Uterus (tissue), 3 donors: ENCODE measurements at regions not wholly inside any gene's neighbourhood (a gene's known extent, or its start where the extent isn't known, plus 50 kb on each side); places are given as distances from the start of the nearest gene placed in this dataset.

ENCODE experiments used
- DNase-seq, 2 donors: peaks; one replicate each; pipeline ENCODE4 v3.0.0-alpha.2; 2019 to 2020
- H3K27ac ChIP-seq, 2 donors: fragments of 200-600 bp; sonication (generic); 1 replicate in 1 of 2; 2 replicates in 1 of 2; pipeline ENCODE4 v1.5.1; 2016 to 2018
- H3K27me3 ChIP-seq, 2 donors: fragments of 200-600 bp; sonication (generic); one replicate each; pipeline ENCODE4 v1.5.1; 2018 to 2019; ENCODE audit warnings: control low read depth in 1 of 2
- H3K36me3 ChIP-seq, 2 donors: fragments of 200-600 bp; sonication (generic); one replicate each; pipeline ENCODE4 v1.5.1; 2019; ENCODE audit warnings: control low read depth in 1 of 2
- H3K4me1 ChIP-seq, 2 donors: fragments of 200-600 bp; sonication (generic); one replicate each; pipeline ENCODE4 v1.5.1; 2018 to 2019; ENCODE audit warnings: control low read depth in 1 of 2
- H3K4me3 ChIP-seq, 2 donors: fragments of 200-600 bp; sonication (generic); 1 replicate in 1 of 2; 2 replicates in 1 of 2; pipeline ENCODE4 v1.5.1; 2018 to 2019; ENCODE audit warnings: mild to moderate bottlenecking in 1 of 2
- H3K9me3 ChIP-seq, 2 donors: fragments of 200-600 bp; sonication (generic); one replicate each; pipeline ENCODE4 v1.5.1; 2019; ENCODE audit warnings: control low read depth in 1 of 2
- POLR2A ChIP-seq, 2 donors: fragments of 450-650 bp; IDR thresholded peaks; one replicate each; pipeline ENCODE4 v1.6.1; 2016; ENCODE audit warnings: antibody characterized with exemption in 2 of 2, mild to moderate bottlenecking in 1 of 2, moderate library complexity in 1 of 2
- intact Hi-C: fragments of 100-400 bp; cut with DNase I; formaldehyde crosslinking; loops from one replicate; pipeline ENCODE4 v1.15.1; 2023; ENCODE audit warnings: low total_unique reads
- TF ChIP-seq, protein P1 (sequence below), 4 experiments: fragments of 200-600 bp in 2 of 4; fragments of 450-650 bp in 2 of 4; sonication (generic) in 2 of 4; IDR thresholded peaks; one replicate each; pipeline ENCODE4 v1.5.1; 2016 to 2019; ENCODE audit warnings: antibody characterized with exemption in 4 of 4, mild to moderate bottlenecking in 2 of 4, moderate library complexity in 1 of 4
- donor health status: DM: yes; HTN: yes; CAD: no.

DNA sequence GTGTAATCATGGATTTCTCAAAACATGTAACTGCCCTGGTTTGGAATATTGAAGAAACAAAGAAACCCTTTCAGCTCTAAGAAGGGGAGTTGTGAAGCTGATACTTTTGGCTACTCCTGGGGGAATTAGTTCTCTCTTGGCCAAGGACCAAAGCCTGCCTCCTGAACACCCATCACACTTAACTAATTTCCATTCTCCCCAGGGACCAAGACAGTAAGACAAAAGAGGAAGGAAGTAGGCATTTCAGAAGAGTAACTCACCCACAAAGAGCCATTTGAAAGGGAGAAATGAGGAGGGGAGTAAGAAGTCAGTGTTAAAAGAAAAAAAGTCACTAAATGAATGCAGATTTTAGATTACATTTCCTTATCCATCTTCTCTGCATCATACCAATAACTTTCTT lies 328.0 kb upstream of the SOX2 start:
- DNase-seq: no peak
- Histone ChIP-seq H3K27ac (no peak overlapping the region), H3K4me1 (no peaks in the 10 kb centered on the region), H3K9me3 (no peaks in the 10 kb centered on the region), H3K27me3 (no peaks in the 10 kb centered on the region), H3K36me3 (no peaks in the 10 kb centered on the region), H3K4me3 (no peak overlapping the region)
- TF ChIP-seq, protein P1, sequence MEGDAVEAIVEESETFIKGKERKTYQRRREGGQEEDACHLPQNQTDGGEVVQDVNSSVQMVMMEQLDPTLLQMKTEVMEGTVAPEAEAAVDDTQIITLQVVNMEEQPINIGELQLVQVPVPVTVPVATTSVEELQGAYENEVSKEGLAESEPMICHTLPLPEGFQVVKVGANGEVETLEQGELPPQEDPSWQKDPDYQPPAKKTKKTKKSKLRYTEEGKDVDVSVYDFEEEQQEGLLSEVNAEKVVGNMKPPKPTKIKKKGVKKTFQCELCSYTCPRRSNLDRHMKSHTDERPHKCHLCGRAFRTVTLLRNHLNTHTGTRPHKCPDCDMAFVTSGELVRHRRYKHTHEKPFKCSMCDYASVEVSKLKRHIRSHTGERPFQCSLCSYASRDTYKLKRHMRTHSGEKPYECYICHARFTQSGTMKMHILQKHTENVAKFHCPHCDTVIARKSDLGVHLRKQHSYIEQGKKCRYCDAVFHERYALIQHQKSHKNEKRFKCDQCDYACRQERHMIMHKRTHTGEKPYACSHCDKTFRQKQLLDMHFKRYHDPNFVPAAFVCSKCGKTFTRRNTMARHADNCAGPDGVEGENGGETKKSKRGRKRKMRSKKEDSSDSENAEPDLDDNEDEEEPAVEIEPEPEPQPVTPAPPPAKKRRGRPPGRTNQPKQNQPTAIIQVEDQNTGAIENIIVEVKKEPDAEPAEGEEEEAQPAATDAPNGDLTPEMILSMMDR (IDR thresholded peaks at IDR 0.05): no peak
- TF ChIP-seq POLR2A (IDR thresholded peaks at IDR 0.05): no peak
- intact Hi-C loops: no loop called here

DNA sequence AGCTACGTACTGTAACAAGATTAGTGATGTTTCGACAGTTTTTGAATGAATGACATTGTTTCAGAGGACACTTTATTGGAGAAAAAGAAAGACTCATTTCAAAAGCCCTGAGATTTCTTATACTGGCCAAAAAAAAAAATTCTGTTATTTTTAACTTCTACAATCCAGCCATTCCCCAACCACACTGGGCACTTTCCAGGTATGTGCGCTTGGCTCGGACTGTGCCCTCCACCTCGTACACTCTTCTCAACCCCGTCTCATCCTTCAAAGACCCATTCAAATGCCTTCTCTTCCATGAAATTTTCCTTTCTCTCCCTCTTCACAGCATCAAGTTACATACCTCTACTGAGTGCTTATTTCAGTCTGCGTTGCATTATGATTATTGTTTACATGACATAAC lies 328.5 kb upstream of the SOX2 start:
- no peak for DNase-seq
- TF ChIP-seq POLR2A (IDR thresholded peaks at IDR 0.05): no peak
- TF ChIP-seq, protein P1 (IDR thresholded peaks at IDR 0.05): no peak
- intact Hi-C loops: no loop called here

DNA sequence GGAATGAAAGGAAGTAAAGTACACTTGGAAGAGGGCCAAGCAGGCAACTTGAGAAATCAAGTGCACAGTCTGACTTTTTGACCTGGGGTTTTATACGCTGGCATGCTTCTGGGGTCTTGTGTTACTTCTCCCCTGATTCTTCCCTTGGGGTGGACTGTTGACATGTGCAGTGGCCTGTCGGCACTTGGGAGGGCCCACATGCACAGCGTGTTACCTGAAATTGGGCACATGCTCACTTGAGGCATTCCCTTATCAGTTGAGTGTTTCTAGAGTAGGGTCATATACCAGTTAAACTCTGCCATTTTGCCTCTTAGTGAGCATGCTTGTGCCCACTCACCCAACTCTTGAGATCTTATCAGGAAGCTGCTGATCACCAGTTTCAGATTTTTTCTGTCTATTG lies 329.1 kb upstream of the SOX2 start:
- no peaks in the 10 kb centered on the region for H3K9me3 ChIP-seq
- TF ChIP-seq, protein P1 (IDR thresholded peaks at IDR 0.05): no peak
- intact Hi-C loops: no loop called here
- no peaks in the 10 kb centered on the region for H3K4me1 ChIP-seq
- H3K27me3 ChIP-seq: no peaks in the 10 kb centered on the region
- H3K36me3 ChIP-seq: no peaks in the 10 kb centered on the region
- no peak overlapping the region for H3K27ac ChIP-seq
- DNase-seq: no peak
- no peak overlapping the region for H3K4me3 ChIP-seq

More for the DNA sequence above, 328.5 kb upstream of the SOX2 start:
- Histone ChIP-seq H3K36me3 (no peaks in the 10 kb centered on the region), H3K4me3 (no peak overlapping the region), H3K9me3 (no peaks in the 10 kb centered on the region), H3K27me3 (no peaks in the 10 kb centered on the region), H3K27ac (no peak overlapping the region), H3K4me1 (no peaks in the 10 kb centered on the region)

DNA sequence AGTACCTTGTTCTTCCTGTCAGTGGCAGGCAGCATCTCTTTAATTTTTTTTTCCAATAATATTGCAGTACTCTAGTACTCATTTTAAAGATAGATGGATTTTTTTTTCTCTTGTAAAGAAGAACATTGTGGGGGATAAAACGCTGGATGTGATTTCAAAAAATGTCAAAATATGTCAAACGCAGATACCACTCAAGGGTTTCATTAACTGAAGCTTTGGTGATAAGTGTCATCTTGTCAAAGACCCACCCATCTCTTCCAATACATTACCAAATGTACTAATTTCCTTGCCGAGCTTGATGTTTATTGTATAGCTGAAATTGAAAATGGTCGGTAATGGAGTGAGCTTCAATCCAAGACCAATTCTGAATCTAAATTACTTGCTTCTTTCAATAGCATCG lies 332.4 kb upstream of the SOX2 start:
- H3K36me3 ChIP-seq: no peaks in the 10 kb centered on the region
- no peaks in the 10 kb centered on the region for H3K4me1 ChIP-seq
- H3K4me3 ChIP-seq: no peak overlapping the region
- no peaks in the 10 kb centered on the region for H3K27me3 ChIP-seq
- intact Hi-C loops: no loop called here
- DNase-seq: no peak
- no peaks in the 10 kb centered on the region for H3K9me3 ChIP-seq
- no peak for TF ChIP-seq POLR2A (IDR thresholded peaks at IDR 0.05)
- H3K27ac ChIP-seq: no peak overlapping the region

DNA sequence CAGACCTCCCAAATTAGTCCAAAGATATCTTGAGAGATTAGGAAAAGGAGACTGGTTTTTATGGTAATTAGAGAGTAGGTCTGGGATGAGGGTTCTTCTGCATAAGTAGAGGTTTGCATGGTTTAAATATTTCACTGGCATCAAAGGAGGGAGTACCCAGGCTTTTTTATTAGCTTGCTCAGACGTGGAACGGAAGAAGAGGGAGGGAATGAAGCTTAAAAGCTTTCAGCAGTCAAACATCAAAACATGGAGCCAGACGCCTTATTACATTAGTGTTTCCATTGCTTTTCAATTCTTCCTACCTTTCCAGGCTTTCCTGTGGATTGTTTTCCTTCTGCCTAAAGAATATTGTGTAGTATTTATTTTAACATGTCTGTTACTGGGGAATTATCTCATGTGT lies 342.1 kb upstream of the SOX2 start:
- DNase-seq: no peak
- Histone ChIP-seq H3K9me3 (no peaks in the 10 kb centered on the region), H3K4me1 (no peaks in the 10 kb centered on the region), H3K4me3 (no peak overlapping the region), H3K27me3 (no peaks in the 10 kb centered on the region), H3K27ac (no peak overlapping the region), H3K36me3 (no peaks in the 10 kb centered on the region)
- no peak for TF ChIP-seq POLR2A (IDR thresholded peaks at IDR 0.05)
- TF ChIP-seq, protein P1 (IDR thresholded peaks at IDR 0.05): no peak
- intact Hi-C loops: no loop called here

DNA sequence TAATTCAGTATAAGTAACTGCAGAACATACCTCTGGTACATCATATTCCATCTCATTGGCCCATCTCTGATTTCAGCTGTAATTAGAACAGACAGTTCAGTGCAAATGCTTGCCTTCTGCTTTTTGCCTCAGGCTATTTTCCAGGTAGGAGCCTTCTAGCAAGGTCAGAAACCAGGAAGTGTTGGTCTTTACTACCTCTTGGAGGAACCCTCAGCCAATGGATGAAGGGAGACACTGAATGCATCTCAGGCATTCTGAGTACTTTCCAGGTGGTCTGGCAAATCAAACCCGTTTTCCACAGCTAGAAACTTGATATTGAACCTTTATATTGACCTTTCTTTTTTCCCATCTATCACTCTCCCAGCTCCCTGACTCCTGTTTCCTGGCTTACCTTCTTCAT lies 348.5 kb upstream of the SOX2 start:
- Histone ChIP-seq H3K9me3 (no peaks in the 10 kb centered on the region), H3K27ac (no peak overlapping the region), H3K4me1 (no peaks in the 10 kb centered on the region), H3K27me3 (no peaks in the 10 kb centered on the region), H3K36me3 (no peaks in the 10 kb centered on the region), H3K4me3 (no peak overlapping the region)
- TF ChIP-seq POLR2A (IDR thresholded peaks at IDR 0.05): no peak
- TF ChIP-seq, protein P1 (IDR thresholded peaks at IDR 0.05): no peak
- intact Hi-C loops: no loop called here
- no peak for DNase-seq
